B cell (primary cell): ENCODE measurements at regions not wholly inside any gene's neighbourhood (a gene's known extent, or its start where the extent isn't known, plus 50 kb on each side); places are given as distances from the start of the nearest gene placed in this dataset.

ENCODE experiments used
- EZH2 ChIP-seq: IDR thresholded peaks from 2 replicates; pipeline ENCODE4 v1.6.1; 2012; ENCODE audit warnings: borderline replicate concordance, low read depth, mild to moderate bottlenecking, moderate library complexity, low read length; ENCODE audit not compliant: insufficient read depth, poor library complexity, severe bottlenecking
- TF ChIP-seq, protein P1 (sequence below): fragments of 200-600 bp; IDR thresholded peaks from one replicate; pipeline ENCODE4 v1.8.0; 2022; ENCODE audit warnings: antibody characterized with exemption, mild to moderate bottlenecking

DNA sequence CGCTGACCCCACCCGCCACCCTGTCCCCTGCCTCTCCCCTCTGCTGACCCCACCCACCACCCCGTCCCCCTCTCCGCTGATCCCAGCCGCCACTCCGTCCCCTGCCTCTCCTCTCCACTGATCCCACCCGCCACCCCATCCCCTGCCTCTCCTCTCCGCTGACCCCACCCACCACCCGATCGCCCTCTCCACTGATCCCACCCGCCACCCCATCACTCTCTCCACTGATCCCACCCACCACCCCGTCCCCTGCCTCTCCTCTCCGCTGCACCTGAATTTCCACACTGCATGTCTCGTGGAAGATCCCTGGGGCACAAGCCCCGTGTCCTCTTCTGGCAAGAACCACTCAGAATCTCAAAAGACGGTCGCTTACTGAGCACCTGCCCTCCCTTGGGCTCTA, 53.4 kb upstream of the OLFM1 start:
- TF ChIP-seq, protein P1, sequence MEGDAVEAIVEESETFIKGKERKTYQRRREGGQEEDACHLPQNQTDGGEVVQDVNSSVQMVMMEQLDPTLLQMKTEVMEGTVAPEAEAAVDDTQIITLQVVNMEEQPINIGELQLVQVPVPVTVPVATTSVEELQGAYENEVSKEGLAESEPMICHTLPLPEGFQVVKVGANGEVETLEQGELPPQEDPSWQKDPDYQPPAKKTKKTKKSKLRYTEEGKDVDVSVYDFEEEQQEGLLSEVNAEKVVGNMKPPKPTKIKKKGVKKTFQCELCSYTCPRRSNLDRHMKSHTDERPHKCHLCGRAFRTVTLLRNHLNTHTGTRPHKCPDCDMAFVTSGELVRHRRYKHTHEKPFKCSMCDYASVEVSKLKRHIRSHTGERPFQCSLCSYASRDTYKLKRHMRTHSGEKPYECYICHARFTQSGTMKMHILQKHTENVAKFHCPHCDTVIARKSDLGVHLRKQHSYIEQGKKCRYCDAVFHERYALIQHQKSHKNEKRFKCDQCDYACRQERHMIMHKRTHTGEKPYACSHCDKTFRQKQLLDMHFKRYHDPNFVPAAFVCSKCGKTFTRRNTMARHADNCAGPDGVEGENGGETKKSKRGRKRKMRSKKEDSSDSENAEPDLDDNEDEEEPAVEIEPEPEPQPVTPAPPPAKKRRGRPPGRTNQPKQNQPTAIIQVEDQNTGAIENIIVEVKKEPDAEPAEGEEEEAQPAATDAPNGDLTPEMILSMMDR = no peak
- no peak for TF ChIP-seq EZH2
